Ascending aorta (tissue), 2 donors: ENCODE measurements at regions not wholly inside any gene's neighbourhood (a gene's known extent, or its start where the extent isn't known, plus 50 kb on each side); places are given as distances from the start of the nearest gene placed in this dataset.

Source experiments
- DNase-seq, 2 donors: peaks; one replicate each; pipeline ENCODE4 v3.0.0-alpha.2; 2019; ENCODE audit warnings: low spot score in 2 of 2
- H3K27ac ChIP-seq, 2 donors: fragments of 200-600 bp; sonication (generic); one replicate each; pipeline ENCODE4 v1.5.1; 2016 to 2017; ENCODE audit warnings: mild to moderate bottlenecking in 1 of 2
- H3K27me3 ChIP-seq: fragments of 200-600 bp; sonication (generic); one replicate; pipeline ENCODE4 v1.5.1; 2017
- H3K36me3 ChIP-seq, 2 donors: fragments of 200-600 bp; sonication (generic); one replicate each; pipeline ENCODE4 v1.5.1; 2016
- H3K4me1 ChIP-seq, 2 donors: fragments of 200-600 bp; sonication (generic); one replicate each; pipeline ENCODE4 v1.5.1; 2016 to 2017; ENCODE audit warnings: mild to moderate bottlenecking in 1 of 2
- H3K4me3 ChIP-seq, 2 donors: fragments of 200-600 bp; sonication (generic); one replicate each; pipeline ENCODE4 v1.5.1; 2016 to 2017; ENCODE audit warnings: mild to moderate bottlenecking in 1 of 2
- H3K9me3 ChIP-seq, 2 donors: fragments of 200-600 bp; sonication (generic); one replicate each; pipeline ENCODE4 v1.5.1; 2016
- CTCF ChIP-seq, 3 experiments: fragments of 200-600 bp in 2 of 3; fragments of 450-650 bp in 1 of 3; sonication (generic) in 2 of 3; IDR thresholded peaks; one replicate each; pipeline ENCODE4 v1.5.1; 2016 to 2019; ENCODE audit warnings: antibody characterized with exemption in 3 of 3, mild to moderate bottlenecking in 1 of 3, moderate library complexity in 1 of 3
- intact Hi-C: fragments of 100-400 bp; cut with DNase I; formaldehyde crosslinking; loops from one replicate; pipeline ENCODE4 v1.15.1; 2023

GRCh38 chr7:50208378-50208982, 96.0 kb upstream of the IKZF1 start:
- Histone ChIP-seq H3K4me3 (no peak overlapping the region), H3K36me3 (no peaks in the 10 kb centered on the region), H3K27me3 (no peaks in the 10 kb centered on the region), H3K9me3 (no peaks in the 10 kb centered on the region), H3K27ac (no peak overlapping the region), H3K4me1 (no peaks in the 10 kb centered on the region)
- no peak for TF ChIP-seq CTCF (IDR thresholded peaks at IDR 0.05)
- intact Hi-C loops = no loop called here
- no peak for DNase-seq

GRCh38 chr7:50207686-50208255, 96.7 kb upstream of the IKZF1 start:
- no peak overlapping the region for H3K27ac ChIP-seq
- intact Hi-C loops = no loop called here
- TF ChIP-seq CTCF (IDR thresholded peaks at IDR 0.05) = no peak
- no peaks in the 10 kb centered on the region for H3K9me3 ChIP-seq
- DNase-seq = no peak
- H3K36me3 ChIP-seq = no peaks in the 10 kb centered on the region
- no peak overlapping the region for H3K4me3 ChIP-seq
- H3K27me3 ChIP-seq = no peaks in the 10 kb centered on the region
- H3K4me1 ChIP-seq = no peaks in the 10 kb centered on the region

- TF ChIP-seq CTCF (IDR thresholded peaks at IDR 0.05) = no peak
- Histone ChIP-seq H3K9me3 (no peaks in the 10 kb centered on the region), H3K4me1 (no peaks in the 10 kb centered on the region), H3K36me3 (no peaks in the 10 kb centered on the region), H3K27me3 (no peaks in the 10 kb centered on the region), H3K27ac (no peak overlapping the region), H3K4me3 (no peak overlapping the region)
- DNase-seq = no peak
- intact Hi-C loops = no loop called here
Observed at GRCh38 chr7:50207251-50207564, 97.3 kb upstream of the IKZF1 start.

- no peaks in the 10 kb centered on the region for H3K4me1 ChIP-seq
- no peaks in the 10 kb centered on the region for H3K36me3 ChIP-seq
- intact Hi-C loops = no loop called here
- no peaks in the 10 kb centered on the region for H3K27me3 ChIP-seq
- no peak overlapping the region for H3K27ac ChIP-seq
- H3K9me3 ChIP-seq = no peaks in the 10 kb centered on the region
- DNase-seq = no peak
- no peak for TF ChIP-seq CTCF (IDR thresholded peaks at IDR 0.05)
- no peak overlapping the region for H3K4me3 ChIP-seq
Observed at GRCh38 chr7:50206453-50207250, 97.9 kb upstream of the IKZF1 start.

- Histone ChIP-seq H3K4me1 (no peaks in the 10 kb centered on the region), H3K4me3 (no peak overlapping the region), H3K27ac (no peak overlapping the region), H3K9me3 (no peaks in the 10 kb centered on the region), H3K27me3 (no peaks in the 10 kb centered on the region), H3K36me3 (no peaks in the 10 kb centered on the region)
- intact Hi-C loops = no loop called here
- DNase-seq = no peak
- no peak for TF ChIP-seq CTCF (IDR thresholded peaks at IDR 0.05)
Observed at GRCh38 chr7:50205011-50205410, 99.5 kb upstream of the IKZF1 start.
